Stimulated activated naive CD8-positive, alpha-beta T cell treated with anti-CD3 and anti-CD28 coated beads, Interleukin-15, Interleukin-2, amounts not matched to agents 100 ng/mL and 50 ng/mL, for 24 hours (primary cell): ENCODE measurements at regions not wholly inside any gene's neighbourhood (a gene's known extent, or its start where the extent isn't known, plus 50 kb on each side); places are given as distances from the start of the nearest gene placed in this dataset.
A peak's percentile ranks its signal among the peaks of the same experiment; 100 is the strongest.

Experiments
- H3K27ac Mint-ChIP-seq: one replicate; pipeline ENCODE4 v1.8.0; 2021; ENCODE audit warnings: mild to moderate bottlenecking, mixed read lengths
- H3K27me3 Mint-ChIP-seq: one replicate; pipeline ENCODE4 v1.8.0; 2021; ENCODE audit warnings: mixed read lengths
- H3K36me3 Mint-ChIP-seq: one replicate; pipeline ENCODE4 v1.8.0; 2021; ENCODE audit warnings: low read depth, mixed read lengths
- H3K4me1 Mint-ChIP-seq: one replicate; pipeline ENCODE4 v1.8.0; 2021; ENCODE audit warnings: low read depth, mixed read lengths
- H3K4me3 Mint-ChIP-seq: one replicate; pipeline ENCODE4 v1.8.0; 2021; ENCODE audit warnings: mild to moderate bottlenecking, mixed read lengths
- H3K9me3 Mint-ChIP-seq: one replicate; pipeline ENCODE4 v1.8.0; 2021; ENCODE audit warnings: mixed read lengths

GRCh38 chr3:150149651-150150051 lies 179.0 kb upstream of the PFN2 start:
- no peaks in the 10 kb centered on the region for H3K9me3 Mint-ChIP-seq
- no peak overlapping the region for H3K4me3 Mint-ChIP-seq
- H3K36me3 Mint-ChIP-seq: no peaks in the 10 kb centered on the region
- H3K27ac Mint-ChIP-seq: no peak overlapping the region
- peaks cover 38% of the 10 kb centered on the region for H3K27me3 Mint-ChIP-seq
- H3K4me1 Mint-ChIP-seq: peaks cover 8% of the 10 kb centered on the region

GRCh38 chr3:150148227-150148626 lies 177.5 kb upstream of the PFN2 start:
- Mint-ChIP-seq H3K27ac (no peak overlapping the region), H3K4me1 (peaks cover 8% of the 10 kb centered on the region)

DNA sequence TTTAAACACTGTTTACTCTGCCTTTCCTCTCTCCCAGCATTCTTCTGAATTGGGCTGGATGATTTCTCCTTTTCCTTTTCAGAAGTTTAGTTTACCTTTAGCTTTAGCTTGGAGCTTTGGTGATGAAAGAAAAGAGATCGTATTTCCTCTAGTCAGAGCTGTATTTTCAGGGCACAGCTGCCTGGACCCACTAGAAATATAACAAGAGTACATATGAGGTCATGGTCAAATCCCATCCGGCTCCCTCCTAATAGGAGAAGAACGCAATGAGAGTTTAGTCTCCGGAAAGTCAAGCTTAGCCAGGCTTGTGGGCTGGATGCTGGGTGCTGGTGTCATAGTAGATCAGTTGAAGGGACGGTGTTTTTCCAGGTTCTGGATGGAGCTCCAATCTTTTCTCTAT lies 177.1 kb upstream of the PFN2 start:
- Mint-ChIP-seq H3K4me3 (no peak overlapping the region), H3K27ac (no peak overlapping the region), H3K9me3 (no peaks in the 10 kb centered on the region), H3K36me3 (no peaks in the 10 kb centered on the region), H3K27me3 (peaks cover 40% of the 10 kb centered on the region), H3K4me1 (peaks cover 8% of the 10 kb centered on the region)

More at GRCh38 chr3:150148227-150148626, 177.5 kb upstream of the PFN2 start:
- Mint-ChIP-seq H3K36me3 (no peaks in the 10 kb centered on the region), H3K4me3 (no peak overlapping the region), H3K27me3 (peaks cover 41% of the 10 kb centered on the region), H3K9me3 (no peaks in the 10 kb centered on the region)

DNA sequence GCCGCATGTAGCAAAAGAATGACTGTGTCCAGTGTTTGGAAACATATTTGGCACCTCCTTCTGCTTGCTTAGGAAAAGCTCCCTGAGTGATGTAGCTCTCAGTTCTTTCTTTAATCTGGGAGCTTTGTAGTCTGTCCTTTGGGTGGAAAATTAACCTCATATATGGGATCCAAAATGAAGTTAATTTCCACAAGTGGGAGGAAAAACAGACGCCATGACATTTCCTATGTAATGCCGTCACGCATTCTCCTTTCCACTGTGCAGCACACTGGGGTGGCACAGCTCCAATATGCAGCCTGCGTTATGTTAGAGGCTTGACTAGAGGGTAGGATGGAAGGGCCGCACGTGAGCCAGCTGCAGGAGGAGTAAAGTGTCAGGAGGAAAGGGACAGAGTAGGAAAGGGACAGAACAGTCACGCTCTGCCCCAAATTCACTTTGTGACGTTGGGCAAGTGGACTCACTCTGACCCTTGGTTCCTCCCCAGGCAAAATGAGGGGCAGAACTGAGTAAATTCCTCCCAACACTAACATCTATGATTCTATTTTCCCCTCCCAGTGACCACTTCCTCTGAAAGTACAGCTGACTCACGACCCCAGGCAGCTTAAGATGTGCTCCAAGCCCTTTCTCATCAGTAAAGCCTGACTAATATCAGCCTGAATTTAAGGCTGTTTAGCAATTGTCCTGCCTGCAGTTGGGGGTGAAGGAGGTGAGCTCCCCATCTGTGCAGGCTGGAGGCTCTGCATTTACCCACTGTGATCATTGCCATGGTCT lies 176.5 kb upstream of the PFN2 start:
- H3K27ac Mint-ChIP-seq: peak overlapping the region; percentile 38
- H3K9me3 Mint-ChIP-seq: no peaks in the 10 kb centered on the region
- H3K27me3 Mint-ChIP-seq: peaks cover 34% of the 10 kb centered on the region
- peaks cover 8% of the 10 kb centered on the region for H3K4me1 Mint-ChIP-seq
- H3K4me3 Mint-ChIP-seq: no peak overlapping the region
- H3K36me3 Mint-ChIP-seq: no peaks in the 10 kb centered on the region

GRCh38 chr3:150145659-150146058 lies 175.0 kb upstream of the PFN2 start:
- Mint-ChIP-seq H3K4me1 (peaks cover 8% of the 10 kb centered on the region), H3K4me3 (no peak overlapping the region), H3K27ac (no peak overlapping the region), H3K9me3 (no peaks in the 10 kb centered on the region), H3K36me3 (no peaks in the 10 kb centered on the region), H3K27me3 (peaks cover 20% of the 10 kb centered on the region)

GRCh38 chr3:150144191-150144708 lies 173.6 kb upstream of the PFN2 start:
- peaks cover 17% of the 10 kb centered on the region for H3K27me3 Mint-ChIP-seq
- H3K4me3 Mint-ChIP-seq: no peak overlapping the region
- H3K36me3 Mint-ChIP-seq: no peaks in the 10 kb centered on the region
- H3K9me3 Mint-ChIP-seq: no peaks in the 10 kb centered on the region
- no peak overlapping the region for H3K27ac Mint-ChIP-seq
- H3K4me1 Mint-ChIP-seq: peaks cover 8% of the 10 kb centered on the region

- Mint-ChIP-seq H3K4me1 (peaks cover 8% of the 10 kb centered on the region), H3K9me3 (no peaks in the 10 kb centered on the region), H3K36me3 (no peaks in the 10 kb centered on the region), H3K27me3 (peaks cover 10% of the 10 kb centered on the region), H3K4me3 (no peak overlapping the region), H3K27ac (no peak overlapping the region)
Measured at GRCh38 chr3:150142936-150143335, 172.2 kb upstream of the PFN2 start.

DNA sequence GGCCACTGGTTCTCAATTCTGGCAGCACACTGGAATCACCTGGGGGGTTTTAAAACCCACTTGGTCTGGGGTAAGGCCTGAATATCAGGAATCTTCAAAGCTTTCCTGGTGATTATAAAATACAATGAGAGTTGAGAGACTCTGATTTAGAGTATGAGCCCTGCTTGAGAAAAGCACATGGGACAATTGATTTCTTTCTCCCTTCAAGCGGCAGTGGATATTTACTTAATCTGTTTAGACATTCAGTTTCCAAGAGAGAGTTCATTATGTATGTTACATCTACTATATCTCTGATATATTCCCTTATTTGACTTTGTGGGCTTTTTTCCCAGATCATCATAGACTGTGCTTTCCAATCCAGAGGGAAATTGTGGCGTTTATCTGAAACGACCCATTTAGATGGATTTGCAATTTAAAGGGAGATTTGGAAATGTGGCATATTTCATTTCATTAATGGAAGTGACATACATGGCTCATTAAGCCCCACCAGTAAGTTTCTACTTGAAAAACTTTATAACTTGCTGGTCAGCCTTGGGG lies 171.2 kb upstream of the PFN2 start:
- no peaks in the 10 kb centered on the region for H3K36me3 Mint-ChIP-seq
- no peaks in the 10 kb centered on the region for H3K9me3 Mint-ChIP-seq

GRCh38 chr3:150140614-150141321 lies 170.1 kb upstream of the PFN2 start:
- Mint-ChIP-seq H3K9me3 (no peaks in the 10 kb centered on the region), H3K36me3 (no peaks in the 10 kb centered on the region), H3K27ac (no peak overlapping the region), H3K4me3 (no peak overlapping the region), H3K4me1 (no peaks in the 10 kb centered on the region), H3K27me3 (peaks cover 18% of the 10 kb centered on the region)

More for the DNA sequence above, 171.2 kb upstream of the PFN2 start:
- Mint-ChIP-seq H3K4me1 (no peaks in the 10 kb centered on the region), H3K4me3 (no peak overlapping the region), H3K27ac (no peak overlapping the region), H3K27me3 (peaks cover 12% of the 10 kb centered on the region)

GRCh38 chr3:150138824-150139223 lies 168.1 kb upstream of the PFN2 start:
- no peaks in the 10 kb centered on the region for H3K4me1 Mint-ChIP-seq
- H3K4me3 Mint-ChIP-seq: no peak overlapping the region
- H3K36me3 Mint-ChIP-seq: no peaks in the 10 kb centered on the region
- H3K27me3 Mint-ChIP-seq: peaks cover 12% of the 10 kb centered on the region
- no peak overlapping the region for H3K27ac Mint-ChIP-seq
- no peaks in the 10 kb centered on the region for H3K9me3 Mint-ChIP-seq

DNA sequence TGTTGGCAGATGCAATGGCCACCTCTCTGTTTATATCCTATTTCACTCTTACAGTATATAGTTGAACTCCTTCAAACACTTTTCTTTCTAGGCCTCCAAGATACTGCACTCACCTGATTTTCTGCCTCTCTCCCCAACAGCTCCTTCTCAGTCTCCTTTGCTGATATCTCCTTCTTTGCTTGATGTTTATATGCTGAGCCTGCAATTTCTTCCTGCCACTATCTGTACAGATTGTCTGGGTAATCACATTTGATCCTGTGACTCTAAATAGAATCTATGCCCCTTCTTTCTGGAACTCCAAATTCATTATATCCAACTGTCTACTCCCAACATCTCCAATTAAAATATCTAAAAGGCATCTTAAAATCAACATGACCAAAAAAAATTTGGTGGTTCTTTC lies 165.5 kb upstream of the PFN2 start:
- H3K9me3 Mint-ChIP-seq: no peaks in the 10 kb centered on the region

DNA sequence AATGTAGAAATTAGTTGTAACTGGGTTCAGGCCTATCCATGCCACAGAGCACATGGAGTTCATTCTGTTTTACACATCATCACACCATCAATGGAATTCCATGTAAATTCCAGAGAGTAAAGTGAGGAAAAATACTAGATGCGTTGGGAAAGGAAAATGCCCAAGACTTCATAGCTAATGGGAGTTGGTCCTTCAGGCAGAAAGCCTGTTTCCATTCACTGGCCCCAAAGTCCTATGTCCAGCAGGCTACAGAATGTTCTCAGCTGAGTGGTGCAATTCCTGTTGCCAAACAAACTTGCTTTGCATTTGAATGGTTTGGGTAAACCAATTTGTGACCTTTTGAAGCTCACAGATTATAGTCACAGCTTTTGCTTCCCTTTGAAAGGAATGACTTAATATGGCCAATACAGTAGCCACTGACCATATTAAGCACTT lies 164.6 kb upstream of the PFN2 start:
- no peaks in the 10 kb centered on the region for H3K9me3 Mint-ChIP-seq
- H3K4me3 Mint-ChIP-seq: no peak overlapping the region
- H3K36me3 Mint-ChIP-seq: no peaks in the 10 kb centered on the region
- H3K27me3 Mint-ChIP-seq: peaks cover 20% of the 10 kb centered on the region
- H3K27ac Mint-ChIP-seq: no peak overlapping the region
- no peaks in the 10 kb centered on the region for H3K4me1 Mint-ChIP-seq

More for the DNA sequence above, 165.5 kb upstream of the PFN2 start:
- H3K36me3 Mint-ChIP-seq: no peaks in the 10 kb centered on the region
- H3K4me1 Mint-ChIP-seq: no peaks in the 10 kb centered on the region
- no peak overlapping the region for H3K4me3 Mint-ChIP-seq
- H3K27me3 Mint-ChIP-seq: peaks cover 20% of the 10 kb centered on the region
- no peak overlapping the region for H3K27ac Mint-ChIP-seq

DNA sequence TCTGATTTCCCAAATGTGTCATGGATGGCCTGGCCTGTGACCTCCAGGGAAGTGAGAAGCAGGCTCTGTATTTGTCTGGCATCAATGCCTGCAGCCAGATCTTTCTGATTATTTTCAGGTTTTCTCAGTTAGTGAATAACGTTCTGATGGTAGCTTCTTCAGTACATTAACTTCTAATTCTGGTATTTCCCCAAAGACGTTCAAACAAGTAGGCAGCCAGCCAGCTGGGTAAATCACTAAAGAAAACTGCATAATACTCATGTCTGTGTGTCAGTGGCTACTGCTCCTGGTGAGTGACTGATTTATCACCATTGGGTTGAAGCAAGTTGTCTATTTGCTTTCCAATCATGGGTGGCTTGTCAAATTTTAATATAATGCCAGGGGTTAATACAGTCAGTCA lies 162.6 kb upstream of the PFN2 start:
- Mint-ChIP-seq H3K9me3 (no peaks in the 10 kb centered on the region), H3K36me3 (no peaks in the 10 kb centered on the region), H3K4me1 (no peaks in the 10 kb centered on the region), H3K27ac (no peak overlapping the region), H3K27me3 (peaks cover 24% of the 10 kb centered on the region), H3K4me3 (no peak overlapping the region)

GRCh38 chr3:150132101-150132749 lies 161.5 kb upstream of the PFN2 start:
- Mint-ChIP-seq H3K27ac (no peak overlapping the region), H3K9me3 (no peaks in the 10 kb centered on the region), H3K4me3 (no peak overlapping the region), H3K36me3 (no peaks in the 10 kb centered on the region), H3K27me3 (peaks cover 26% of the 10 kb centered on the region), H3K4me1 (no peaks in the 10 kb centered on the region)

- Mint-ChIP-seq H3K27me3 (peaks cover 23% of the 10 kb centered on the region), H3K36me3 (no peaks in the 10 kb centered on the region), H3K4me1 (no peaks in the 10 kb centered on the region), H3K9me3 (no peaks in the 10 kb centered on the region), H3K27ac (no peak overlapping the region), H3K4me3 (no peak overlapping the region)
Measured at GRCh38 chr3:150131663-150132062, 161.0 kb upstream of the PFN2 start.
